Endothelial cell of umbilical vein (primary cell): ENCODE measurements at regions not wholly inside any gene's neighbourhood (a gene's known extent, or its start where the extent isn't known, plus 50 kb on each side); places are given as distances from the start of the nearest gene placed in this dataset.

Experiments used
- BruUV-seq: library from RNA; stranded (reverse); fragments of 400-500 nt; replicated peaks from 2 replicates; lab custom pipeline; 2021; lab: Mats Ljungman, UMichigan
- CTCF ChIA-PET: fragments of 300-600, 350-600 bp; sonication (Branson Sonifier 250); formaldehyde crosslinking; loops from one replicate; lab custom pipeline; 2021; ENCODE audit warnings: antibody characterized with exemption, inconsistent platforms; lab: Charles Lee
- POLR2A ChIA-PET: fragments of 300-600, 350-600 bp; sonication (Branson Sonifier 250); formaldehyde crosslinking; loops from one replicate; lab custom pipeline; 2021; ENCODE audit warnings: antibody characterized with exemption, inconsistent platforms; lab: Charles Lee
- DNase-seq: peaks from one replicate; pipeline ENCODE4 v3.0.0-alpha.2; 2011; ENCODE audit warnings: low read depth, low spot score
- FAIRE-seq: peaks from 2 replicates; lab custom pipeline; 2011; peaks lifted over from hg19 to GRCh38; lab: Jason Lieb, UNC
- H2AFZ ChIP-seq: 2 replicates; pipeline ENCODE4 v1.6.0; 2012; ENCODE audit warnings: low read depth, low read length, control low read depth, inconsistent platforms
- H3K27ac ChIP-seq: 2 replicates; pipeline ENCODE4 v1.5.1; 2011; ENCODE audit warnings: low read depth, mild to moderate bottlenecking, control low read depth, low read length, moderate library complexity; ENCODE audit not compliant: insufficient read depth
- H3K27me3 ChIP-seq, 2 experiments: 2 replicates each; pipeline versions ENCODE4 v1.6.0 to v1.6.1; 2011; ENCODE audit warnings: low read length in 2 of 2, mixed read lengths in 1 of 2; ENCODE audit not compliant: control insufficient read depth in 2 of 2, insufficient read depth in 2 of 2
- H3K36me3 ChIP-seq, 2 experiments: 2 replicates in 1 of 2; 3 replicates in 1 of 2; pipeline ENCODE4 v1.5.1; 2011; ENCODE audit warnings: low read length in 2 of 2, mild to moderate bottlenecking in 1 of 2, moderate library complexity in 1 of 2; ENCODE audit not compliant: control insufficient read depth in 2 of 2, insufficient read depth in 2 of 2; ENCODE audit errors: extremely low read depth in 1 of 2
- H3K4me1 ChIP-seq: 3 replicates; pipeline ENCODE4 v1.5.1; 2011; ENCODE audit warnings: mild to moderate bottlenecking, low read length; ENCODE audit not compliant: control insufficient read depth, insufficient read depth; ENCODE audit errors: extremely low read depth
- H3K4me2 ChIP-seq: 2 replicates; pipeline ENCODE4 v1.6.1; 2011; ENCODE audit warnings: low read length, control low read depth, mixed read lengths; ENCODE audit not compliant: insufficient read depth
- H3K4me3 ChIP-seq, 3 experiments: fragments of 200-600 bp in 1 of 3; sonication (generic), shearing (Covaris generic) in 1 of 3; replicated peaks in 1 of 3; 2 replicates each; pipeline ENCODE4 v1.5.1; 2011 to 2016; ENCODE audit warnings: control low read depth in 3 of 3, low read length in 3 of 3, mild to moderate bottlenecking in 2 of 3, inconsistent platforms in 1 of 3, low read depth in 1 of 3, moderate library complexity in 1 of 3; ENCODE audit not compliant: insufficient read depth in 1 of 3
- H3K79me2 ChIP-seq: 2 replicates; pipeline ENCODE4 v1.6.0; 2012; ENCODE audit warnings: low read length, inconsistent platforms; ENCODE audit not compliant: control insufficient read depth, insufficient read depth
- H3K9ac ChIP-seq: replicated peaks from 2 replicates; pipeline ENCODE3; 2011; ENCODE audit warnings: low read length, control low read depth; ENCODE audit not compliant: insufficient read depth; ENCODE audit errors: extremely low read depth
- H3K9me1 ChIP-seq: replicated peaks from 3 replicates; pipeline ENCODE4 v1.6.0; 2011; ENCODE audit warnings: mild to moderate bottlenecking, low read length; ENCODE audit not compliant: control insufficient read depth, insufficient read depth; ENCODE audit errors: extremely low read depth
- H3K9me3 ChIP-seq: replicated peaks from 2 replicates; pipeline ENCODE4 v1.5.1; 2012; ENCODE audit warnings: low read length, inconsistent platforms; ENCODE audit not compliant: control insufficient read depth, insufficient read depth
- H4K20me1 ChIP-seq: replicated peaks from 2 replicates; pipeline ENCODE3; 2011; ENCODE audit warnings: mild to moderate bottlenecking, low read length; ENCODE audit not compliant: control insufficient read depth, insufficient read depth; ENCODE audit errors: extremely low read depth
- EZH2 ChIP-seq: IDR thresholded peaks from 2 replicates; pipeline ENCODE4 v1.6.1; 2012; ENCODE audit warnings: borderline replicate concordance, low read depth, mild to moderate bottlenecking, moderate library complexity, low read length, inconsistent platforms; ENCODE audit not compliant: severe bottlenecking
- FOS ChIP-seq: IDR thresholded peaks from 2 replicates; pipeline ENCODE4 v1.6.1; 2011; ENCODE audit warnings: mild to moderate bottlenecking, low read length, moderate library complexity, borderline replicate concordance; ENCODE audit not compliant: insufficient read depth
- GATA2 ChIP-seq: IDR thresholded peaks from 2 replicates; pipeline ENCODE4 v1.7.0; 2011; ENCODE audit warnings: low read depth, mild to moderate bottlenecking, moderate library complexity, mixed read lengths, low read length; ENCODE audit not compliant: insufficient read length, insufficient read depth
- JUN ChIP-seq: IDR thresholded peaks from 2 replicates; pipeline ENCODE4 v1.6.1; 2011; ENCODE audit warnings: borderline replicate concordance, low read depth; ENCODE audit not compliant: insufficient read length, insufficient read depth
- MYC ChIP-seq: IDR thresholded peaks from one replicate; pipeline ENCODE4 v1.6.1; 2011; ENCODE audit warnings: mild to moderate bottlenecking, low read depth, low read length
- POLR2A ChIP-seq: IDR thresholded peaks from 2 replicates; pipeline ENCODE4 v1.6.1; 2012; ENCODE audit warnings: low read depth, mild to moderate bottlenecking, control low read depth, low read length
- POLR2AphosphoS5 ChIP-seq: IDR thresholded peaks from 2 replicates; pipeline ENCODE4 v1.6.1; 2012; ENCODE audit warnings: low read depth, mild to moderate bottlenecking, control low read depth, low read length, moderate library complexity; ENCODE audit not compliant: insufficient read depth
- dilution Hi-C: fragments of 300-500 bp; cut with MboI; formaldehyde crosslinking; loops from one replicate; pipeline ENCODE4 v1.15.0; 2019; ENCODE audit warnings: low sequenced_read_pairs; ENCODE audit not compliant: extremely low pct_ligation_motif_present
- intact Hi-C: fragments of 100-400 bp; cut with micrococcal nuclease; formaldehyde crosslinking; loops from one replicate; pipeline ENCODE4 v1.10.0; 2022
- TF ChIP-seq, protein P1 (sequence below): IDR thresholded peaks from 2 replicates; pipeline ENCODE4 v1.6.1; 2011; ENCODE audit not compliant: insufficient read depth, insufficient read length
- TF ChIP-seq, protein P2 (sequence below), 2 donors: IDR thresholded peaks; 1 replicate in 1 of 2; 2 replicates in 1 of 2; pipeline ENCODE4 v1.5.1; 2011; ENCODE audit warnings: low read length in 2 of 2, mild to moderate bottlenecking in 2 of 2, moderate library complexity in 2 of 2, control low read depth in 1 of 2, inconsistent platforms in 1 of 2, low read depth in 1 of 2; ENCODE audit not compliant: insufficient read depth in 1 of 2; ENCODE audit errors: extremely low read depth in 1 of 2

DNA sequence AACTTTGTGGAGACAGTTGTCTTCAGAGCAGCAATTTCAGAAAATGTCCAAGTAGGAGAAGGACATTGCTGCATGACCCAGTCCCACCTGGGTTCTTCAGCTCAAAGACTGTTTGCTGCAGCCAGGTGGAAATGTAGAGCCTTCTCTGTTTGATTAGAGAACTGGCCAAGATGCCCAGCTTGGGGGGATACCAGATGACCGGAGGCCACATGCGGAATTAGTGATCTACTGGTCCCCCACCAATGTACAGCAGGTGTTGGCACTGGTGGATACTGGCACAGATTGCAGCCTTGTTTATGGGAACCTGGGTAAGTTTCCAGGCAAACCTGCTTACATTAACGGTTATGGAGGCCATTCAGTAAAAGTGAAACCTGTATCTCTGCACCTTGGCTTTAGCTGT, 555.3 kb downstream of the SLC6A15 start:
- Histone ChIP-seq H3K4me3 (no peak overlapping the region), H3K9me1 (no peaks in the 10 kb centered on the region), H2AFZ (no peak overlapping the region), H3K9ac (no peak overlapping the region), H4K20me1 (no peaks in the 10 kb centered on the region), H3K27me3 (no peaks in the 10 kb centered on the region), H3K79me2 (no peaks in the 10 kb centered on the region), H3K27ac (no peak overlapping the region), H3K36me3 (no peaks in the 10 kb centered on the region), H3K9me3 (no peaks in the 10 kb centered on the region), H3K4me1 (no peaks in the 10 kb centered on the region), H3K4me2 (no peak overlapping the region)
- dilution Hi-C loops, result no loop called here
- TF ChIP-seq JUN (no peak), GATA2 (no peak), POLR2AphosphoS5 (no peak), EZH2 (no peak)
- TF ChIP-seq, protein P1, sequence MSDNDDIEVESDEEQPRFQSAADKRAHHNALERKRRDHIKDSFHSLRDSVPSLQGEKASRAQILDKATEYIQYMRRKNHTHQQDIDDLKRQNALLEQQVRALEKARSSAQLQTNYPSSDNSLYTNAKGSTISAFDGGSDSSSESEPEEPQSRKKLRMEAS, result no peak
- DNase-seq (no peak), FAIRE-seq (no peak)
- ChIA-PET POLR2A (no interaction called here), CTCF (no interaction called here)
- intact Hi-C loops, result no loop called here
- no TSS peak for BruUV-seq

DNA sequence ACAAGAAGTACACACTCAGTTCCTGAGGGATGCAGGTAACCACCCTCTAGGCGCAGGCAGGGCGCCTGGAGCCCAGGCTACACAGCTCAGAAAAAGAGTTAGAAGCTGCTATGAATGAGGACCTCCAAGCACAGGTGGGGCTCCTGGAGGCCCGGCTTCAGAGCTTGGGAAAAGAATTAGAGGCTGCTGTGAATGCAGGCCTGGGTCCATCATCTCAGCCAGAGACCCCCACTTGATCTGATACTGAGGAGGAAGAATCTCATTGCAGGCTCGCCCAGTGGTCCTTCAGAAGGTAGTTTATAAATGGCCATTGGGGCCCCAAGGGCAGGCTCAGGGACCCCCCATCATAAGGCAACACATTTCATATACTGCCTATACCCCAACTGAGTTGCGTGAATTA, 556.4 kb downstream of the SLC6A15 start:
- no peak for DNase-seq
- no peak overlapping the region for H2AFZ ChIP-seq
- TF ChIP-seq FOS (no peak), JUN (no peak), MYC (no peak), GATA2 (no peak), EZH2 (no peak), POLR2A (no peak), POLR2AphosphoS5 (no peak)
- TF ChIP-seq, protein P1, result no peak
- TF ChIP-seq, protein P2, sequence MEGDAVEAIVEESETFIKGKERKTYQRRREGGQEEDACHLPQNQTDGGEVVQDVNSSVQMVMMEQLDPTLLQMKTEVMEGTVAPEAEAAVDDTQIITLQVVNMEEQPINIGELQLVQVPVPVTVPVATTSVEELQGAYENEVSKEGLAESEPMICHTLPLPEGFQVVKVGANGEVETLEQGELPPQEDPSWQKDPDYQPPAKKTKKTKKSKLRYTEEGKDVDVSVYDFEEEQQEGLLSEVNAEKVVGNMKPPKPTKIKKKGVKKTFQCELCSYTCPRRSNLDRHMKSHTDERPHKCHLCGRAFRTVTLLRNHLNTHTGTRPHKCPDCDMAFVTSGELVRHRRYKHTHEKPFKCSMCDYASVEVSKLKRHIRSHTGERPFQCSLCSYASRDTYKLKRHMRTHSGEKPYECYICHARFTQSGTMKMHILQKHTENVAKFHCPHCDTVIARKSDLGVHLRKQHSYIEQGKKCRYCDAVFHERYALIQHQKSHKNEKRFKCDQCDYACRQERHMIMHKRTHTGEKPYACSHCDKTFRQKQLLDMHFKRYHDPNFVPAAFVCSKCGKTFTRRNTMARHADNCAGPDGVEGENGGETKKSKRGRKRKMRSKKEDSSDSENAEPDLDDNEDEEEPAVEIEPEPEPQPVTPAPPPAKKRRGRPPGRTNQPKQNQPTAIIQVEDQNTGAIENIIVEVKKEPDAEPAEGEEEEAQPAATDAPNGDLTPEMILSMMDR (IDR thresholded peaks at IDR 0.05; ENCODE audit: extremely low read depth in 1 of 2, insufficient read depth in 1 of 2, low read depth in 1 of 2, low read length in 2 of 2), result no peak
- BruUV-seq, result no TSS peak
- CTCF ChIA-PET, result no interaction called here
- no peak for FAIRE-seq
- no peak overlapping the region for H3K4me2 ChIP-seq
- no peaks in the 10 kb centered on the region for H3K9me3 ChIP-seq
- intact Hi-C loops, result no loop called here
- no peaks in the 10 kb centered on the region for H3K27me3 ChIP-seq
- POLR2A ChIA-PET, result no interaction called here
- H3K4me3 ChIP-seq, result no peak overlapping the region
- no peaks in the 10 kb centered on the region for H4K20me1 ChIP-seq
- no peaks in the 10 kb centered on the region for H3K9me1 ChIP-seq
- dilution Hi-C loops, result no loop called here
- H3K36me3 ChIP-seq, result no peaks in the 10 kb centered on the region
- no peak overlapping the region for H3K27ac ChIP-seq
- no peaks in the 10 kb centered on the region for H3K4me1 ChIP-seq
- no peaks in the 10 kb centered on the region for H3K79me2 ChIP-seq
- no peak overlapping the region for H3K9ac ChIP-seq
